ENCODE measurements at regions not wholly inside any gene's neighbourhood (a gene's known extent, or its start where the extent isn't known, plus 50 kb on each side); places are given as distances from the start of the nearest gene placed in this dataset.
A peak's percentile ranks its signal among the peaks of the same experiment; 100 is the strongest.
"Not testable (repeated sequence)": the region's sequence is repeated elsewhere in the genome, so short reads cannot be mapped to it uniquely, and the experiment has no call there.

GRCh38 chr6:141393405-141394124 is 739.2 kb upstream of the GJE1 start:
- DNase-seq (ENCODE audit: low spot score), result no peak

GRCh38 chr6:141391135-141391534 is 741.6 kb upstream of the GJE1 start:
- not testable (repeated sequence) for DNase-seq (ENCODE audit: low spot score)

- no peak for DNase-seq (ENCODE audit: low spot score)
These were observed 744.1 kb upstream of the GJE1 start for GRCh38 chr6:141388666-141389065.

DNA sequence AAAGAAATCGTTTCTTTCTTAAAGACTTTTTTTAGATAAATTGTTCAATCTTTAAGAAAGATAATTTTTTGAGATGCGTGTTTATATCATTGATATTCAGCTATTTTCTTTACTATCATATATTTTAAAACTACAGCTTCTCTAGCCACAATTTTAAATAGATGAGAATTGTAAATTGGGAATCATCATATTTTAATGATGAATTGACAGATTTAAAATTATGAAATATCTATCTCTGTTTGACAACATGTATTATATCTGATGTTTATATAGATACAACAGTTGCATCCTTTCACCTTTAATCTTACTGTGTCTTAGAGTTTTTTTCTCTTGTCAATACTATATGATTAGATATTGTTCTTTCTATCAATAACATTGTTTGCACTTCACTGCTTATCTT is 762.3 kb upstream of the GJE1 start:
- no peak for DNase-seq (ENCODE audit: low spot score)

GRCh38 chr6:141366796-141367195 is 765.9 kb upstream of the GJE1 start:
- DNase-seq (ENCODE audit: low spot score), result not testable (repeated sequence)

GRCh38 chr6:141364694-141365093 is 768.0 kb upstream of the GJE1 start:
- no peak for DNase-seq (ENCODE audit: low spot score)

DNA sequence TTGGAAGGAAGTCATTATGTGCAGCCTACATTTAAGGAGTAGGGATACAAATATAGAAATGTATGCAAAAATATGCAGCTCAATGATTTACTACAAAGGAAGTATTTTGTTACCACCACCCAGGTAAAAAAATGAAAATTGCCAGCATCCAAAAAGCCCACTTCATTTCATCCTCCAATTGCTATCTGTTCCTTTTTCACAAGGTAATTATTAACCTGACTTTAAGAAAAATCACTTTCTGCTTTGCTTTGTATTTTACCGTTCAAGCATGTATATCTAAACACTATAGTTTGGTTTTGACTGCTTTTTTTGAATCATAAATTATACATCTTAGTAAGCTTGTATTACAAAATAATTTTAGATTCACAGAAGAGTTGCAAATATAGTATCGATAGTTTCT is 768.5 kb upstream of the GJE1 start:
- no peak for DNase-seq (ENCODE audit: low spot score)

DNA sequence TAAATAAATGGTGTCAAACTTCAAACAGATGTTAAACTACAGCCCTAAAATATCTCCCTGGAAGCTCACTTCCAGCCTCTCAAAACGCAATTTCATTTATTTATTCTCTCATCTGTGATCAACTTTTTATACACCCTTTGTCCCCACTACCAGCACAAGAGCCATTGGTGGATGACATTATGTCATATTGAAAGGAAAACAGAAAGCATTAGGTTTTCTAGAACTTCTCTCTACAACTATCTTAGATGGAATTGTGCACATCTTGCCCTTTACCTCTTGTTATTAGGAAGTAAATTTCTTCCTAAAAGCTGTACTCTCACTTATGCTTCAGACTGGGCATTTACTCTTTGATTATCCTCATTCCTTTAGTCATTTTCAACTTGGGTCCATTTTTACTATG is 771.2 kb upstream of the GJE1 start:
- DNase-seq (ENCODE audit: low spot score), result no peak

GRCh38 chr6:141359953-141360352 is 772.8 kb upstream of the GJE1 start:
- DNase-seq (ENCODE audit: low spot score), result no peak

GRCh38 chr6:141354191-141354955 is 778.4 kb upstream of the GJE1 start:
- no peak for DNase-seq (ENCODE audit: low spot score)

GRCh38 chr6:141351721-141352120 is 781.0 kb upstream of the GJE1 start:
- DNase-seq (ENCODE audit: low spot score), result no peak

- no peak for DNase-seq (ENCODE audit: low spot score)
These were observed 783.0 kb upstream of the GJE1 start for GRCh38 chr6:141349710-141350109.

DNA sequence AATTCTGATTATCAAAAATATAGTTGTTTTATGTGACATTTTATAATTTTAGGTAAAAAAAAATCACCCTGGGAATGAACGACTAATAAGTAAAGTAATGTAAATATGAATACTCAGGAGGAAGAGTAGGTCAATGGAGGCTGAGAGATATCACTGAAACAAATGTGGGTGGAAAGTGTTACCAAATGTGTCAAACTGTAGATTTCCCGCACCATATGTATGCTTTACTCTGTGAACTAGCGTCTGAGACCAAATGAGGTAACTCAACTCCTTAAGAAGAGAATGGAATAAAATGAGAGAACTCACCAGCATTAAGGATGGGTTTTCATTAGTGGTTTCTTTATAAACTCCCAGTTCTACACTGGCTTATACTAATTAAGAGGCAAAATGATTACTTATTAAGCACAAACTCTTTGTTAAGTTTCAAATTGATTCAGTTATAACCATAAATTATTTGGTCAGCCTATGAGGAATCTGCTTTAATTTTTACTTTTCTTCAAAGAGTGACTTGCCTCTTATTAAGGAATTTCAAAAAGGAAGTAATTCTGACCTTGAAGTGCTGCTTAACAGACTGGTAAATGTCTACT is 784.7 kb upstream of the GJE1 start:
- DNase-seq (ENCODE audit: low spot score), result no peak

DNA sequence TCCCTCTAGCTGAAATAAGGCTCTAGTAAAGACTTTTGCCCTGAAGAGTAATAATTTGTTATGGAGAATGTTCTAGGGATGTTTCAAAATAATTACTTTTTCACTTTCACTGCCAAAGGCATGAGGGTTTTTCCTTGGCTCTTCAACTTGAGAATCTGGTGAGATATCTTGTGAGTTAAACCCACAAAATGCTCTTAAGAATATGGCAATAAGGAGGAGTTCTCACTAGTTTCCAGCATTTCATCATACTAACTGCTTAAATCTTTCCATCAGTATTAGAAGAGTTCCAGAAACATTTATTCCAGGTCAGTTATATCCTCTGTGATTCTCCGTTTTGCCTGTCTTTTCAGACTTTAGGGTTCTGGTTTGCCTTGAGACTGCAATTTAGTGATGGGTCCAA is 785.6 kb upstream of the GJE1 start:
- no peak for DNase-seq (ENCODE audit: low spot score)

DNA sequence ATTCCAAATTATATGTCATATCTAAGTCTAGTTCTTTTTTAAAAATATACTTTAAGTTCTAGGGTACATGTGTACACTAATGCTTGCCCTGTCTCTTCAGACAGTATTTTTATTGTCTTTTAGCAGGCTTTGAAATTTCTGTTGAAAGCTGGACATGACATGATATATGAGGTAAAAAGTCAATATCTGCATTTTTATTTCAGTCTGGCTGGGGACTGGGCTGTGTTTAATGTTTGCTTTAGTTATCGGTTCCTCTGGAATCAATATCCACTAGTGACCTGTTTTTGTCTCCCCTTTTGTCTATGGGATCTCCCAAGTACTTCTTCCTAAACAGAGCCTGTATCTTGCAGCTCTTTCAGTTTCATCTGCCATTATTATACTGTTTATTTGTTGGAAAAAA is 786.2 kb upstream of the GJE1 start:
- DNase-seq (ENCODE audit: low spot score), result no peak

DNA sequence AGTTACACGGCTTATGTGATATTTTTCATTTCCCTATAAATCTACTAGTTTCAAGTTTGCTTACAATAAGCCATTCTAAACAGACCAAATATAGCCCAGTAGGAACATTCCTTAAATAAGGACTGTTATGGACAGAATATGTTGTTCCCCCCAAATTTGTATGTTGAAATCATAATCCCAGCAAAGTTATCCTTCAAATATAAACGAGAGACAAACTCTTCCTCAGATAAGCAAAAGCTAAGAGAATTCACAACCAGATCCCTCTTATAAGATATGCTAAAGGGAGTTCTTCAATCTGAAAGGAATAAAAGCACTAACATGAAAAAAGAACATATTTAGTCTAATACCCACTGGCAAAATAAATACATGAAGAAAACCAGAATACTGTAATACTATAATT is 795.5 kb upstream of the GJE1 start:
- DNase-seq (ENCODE audit: low spot score), result no peak

DNA sequence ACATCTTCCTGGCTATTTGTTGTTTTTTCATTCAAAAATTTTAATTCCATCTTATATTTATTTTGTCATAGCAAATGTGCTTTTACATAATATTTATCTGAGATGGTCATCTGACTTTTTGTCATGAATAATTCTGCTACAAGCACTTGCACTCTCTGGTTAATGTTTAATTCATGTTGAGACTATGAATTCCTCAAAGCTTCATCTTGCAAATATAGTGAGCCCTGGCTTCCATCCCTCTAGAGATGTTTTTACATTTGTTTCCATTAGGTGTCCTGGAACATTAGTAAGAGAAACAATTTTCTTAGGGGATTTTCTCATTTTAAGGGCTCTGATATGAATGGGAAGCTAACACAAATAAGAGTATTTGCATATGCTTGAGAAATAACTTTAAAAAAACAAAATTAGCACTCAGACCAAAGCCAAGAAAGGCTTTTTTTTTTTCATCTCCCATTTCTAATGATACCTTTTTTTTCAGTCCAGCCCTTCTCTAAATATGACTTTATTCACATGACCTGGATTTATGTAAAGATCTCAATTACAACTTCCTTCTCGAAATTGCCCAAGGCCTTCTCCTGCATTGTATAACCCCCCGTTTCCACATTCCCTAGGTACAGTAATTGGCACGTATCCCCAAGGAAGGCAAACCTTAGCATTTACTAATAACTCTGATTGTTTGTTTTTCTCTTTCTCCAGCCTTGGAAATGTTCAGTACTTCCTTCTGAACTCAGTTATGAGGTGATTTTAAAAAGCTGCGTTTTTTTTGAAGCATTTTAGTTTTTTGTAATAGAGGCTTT is 797.0 kb upstream of the GJE1 start:
- no peak for DNase-seq (ENCODE audit: low spot score)

DNA sequence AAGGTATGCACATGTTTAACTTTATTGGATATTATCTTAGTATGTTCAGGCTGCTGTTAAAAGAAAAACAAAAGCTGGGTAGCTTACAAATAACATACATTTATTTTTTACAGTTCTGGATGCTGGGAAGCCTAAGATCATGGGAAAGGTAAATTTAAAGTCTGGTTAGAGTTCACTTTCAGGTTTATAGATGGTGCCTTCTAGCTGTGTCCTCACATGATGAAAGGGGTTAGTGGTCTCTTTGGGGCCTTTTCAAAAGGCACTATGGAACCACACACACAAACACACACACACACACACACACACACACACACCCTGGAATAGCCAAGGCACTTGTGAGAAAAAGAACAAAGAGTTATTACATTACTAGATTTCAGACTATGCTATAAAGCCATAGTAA is 805.8 kb upstream of the GJE1 start:
- DNase-seq (ENCODE audit: low spot score), result no peak

GRCh38 chr6:141326426-141326825 is 806.3 kb upstream of the GJE1 start:
- DNase-seq (ENCODE audit: low spot score), result peak; percentile 63

GRCh38 chr6:141321493-141322347 is 811.0 kb upstream of the GJE1 start:
- DNase-seq (ENCODE audit: low spot score), result no peak

DNA sequence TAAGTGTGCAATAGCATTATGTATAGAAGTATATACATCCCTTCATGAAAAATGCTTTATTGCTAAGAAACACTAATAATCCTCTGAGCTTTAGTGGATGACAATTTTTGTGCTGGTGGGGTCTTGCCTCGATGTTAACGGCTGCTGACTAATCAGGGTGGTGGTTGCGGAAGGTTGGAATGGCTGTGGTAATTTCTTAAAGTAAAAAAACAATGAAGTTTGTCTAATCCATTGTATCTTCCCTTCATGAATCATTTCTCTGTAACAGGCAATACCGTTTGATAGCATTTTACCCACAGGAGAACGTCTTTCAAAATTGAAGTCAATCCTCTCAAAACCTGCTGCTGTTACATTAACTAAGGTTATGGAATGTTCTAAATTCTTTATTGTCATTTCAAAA is 816.5 kb upstream of the GJE1 start:
- no peak for DNase-seq (ENCODE audit: low spot score)

DNA sequence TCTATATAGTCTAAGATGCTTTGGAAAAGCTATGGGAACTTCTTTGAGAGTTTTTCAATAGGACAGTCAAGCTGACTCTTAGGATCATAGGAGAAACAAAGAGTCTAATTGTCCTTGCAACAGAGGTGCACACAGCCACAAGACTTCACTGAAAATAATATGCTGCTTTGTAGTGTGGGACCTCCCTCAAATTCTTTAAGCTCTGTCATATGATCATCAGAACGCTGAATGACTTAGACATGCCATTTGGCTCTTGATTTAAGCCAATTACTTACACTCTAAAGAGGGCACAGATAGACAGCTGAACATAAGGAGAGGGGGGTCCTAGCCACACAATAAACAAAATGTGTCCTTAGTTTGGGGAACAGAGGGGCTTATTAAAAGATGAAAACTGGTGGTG is 818.7 kb upstream of the GJE1 start:
- DNase-seq (ENCODE audit: low spot score), result no peak
